ENCODE measurements at regions not wholly inside any gene's neighbourhood (a gene's known extent, or its start where the extent isn't known, plus 50 kb on each side); places are given as distances from the start of the nearest gene placed in this dataset.

- TF ChIP-seq BHLHE40 (IDR thresholded peaks at IDR 0.05; ENCODE audit: borderline replicate concordance) (no peak), ELF4 (IDR thresholded peaks at IDR 0.05) (no peak), SP1 (IDR thresholded peaks at IDR 0.05) (no peak), LEF1 (IDR thresholded peaks at IDR 0.05; ENCODE audit: borderline replicate concordance) (no peak)
These were observed 273.7 kb downstream of the SKAP2 start for GRCh38 chr7:26590709-26591108.

Measured in HEK293T (cell line).